B cell (primary cell): ENCODE measurements at regions not wholly inside any gene's neighbourhood (a gene's known extent, or its start where the extent isn't known, plus 50 kb on each side); places are given as distances from the start of the nearest gene placed in this dataset.

ENCODE experiments used
- ATAC-seq: fragments of 200-7000 bp; cut with Tn5 transposase; one replicate; pipeline ENCODE4 v1.10.0; 2021; ENCODE audit warnings: low read depth, mild to moderate bottlenecking, moderate number of reproducible peaks, moderate library complexity
- CTCF ChIA-PET: fragments of 350-600 bp; sonication (Branson Sonifier 250); formaldehyde crosslinking; loops from one replicate; lab custom pipeline; 2021; ENCODE audit warnings: antibody characterized with exemption, inconsistent platforms; lab: Charles Lee
- POLR2A ChIA-PET: fragments of 350-600 bp; sonication (Branson Sonifier 250); formaldehyde crosslinking; loops from one replicate; lab custom pipeline; 2021; ENCODE audit warnings: antibody characterized with exemption; lab: Charles Lee
- DNase-seq: peaks from one replicate; pipeline ENCODE4 v3.0.0; 2013
- H2AFZ ChIP-seq: 2 replicates; pipeline ENCODE4 v1.6.1; 2012; ENCODE audit warnings: mild to moderate bottlenecking, low read depth, low read length; ENCODE audit not compliant: insufficient read depth, poor library complexity, severe bottlenecking
- H3K27ac ChIP-seq, 2 donors: 1 replicate in 1 of 2; 2 replicates in 1 of 2; pipeline ENCODE4 v1.5.1; 2012 to 2013; ENCODE audit warnings: low read length in 2 of 2, mild to moderate bottlenecking in 2 of 2, moderate library complexity in 1 of 2
- H3K27me3 ChIP-seq, 4 experiments: fragments of 200-600 bp in 1 of 4; sonication (generic) in 1 of 4; replicated peaks in 1 of 4; 1 replicate in 2 of 4; 2 replicates in 2 of 4; pipeline versions ENCODE4 v1.6.1 to v1.7.0; 2013 to 2016; ENCODE audit warnings: low read length in 3 of 4, mild to moderate bottlenecking in 2 of 4, mixed read lengths in 1 of 4, moderate library complexity in 1 of 4; ENCODE audit not compliant: insufficient read depth in 4 of 4, control insufficient read depth in 3 of 4; ENCODE audit errors: control extremely low read depth in 1 of 4
- H3K36me3 ChIP-seq, 2 experiments: replicated peaks in 1 of 2; 1 replicate in 1 of 2; 2 replicates in 1 of 2; pipeline versions ENCODE4 v1.6.1 to v1.7.1; 2013; ENCODE audit warnings: low read length in 1 of 2; ENCODE audit not compliant: insufficient read depth in 2 of 2, control insufficient read depth in 1 of 2; ENCODE audit errors: control extremely low read depth in 1 of 2, extremely low read depth in 1 of 2
- H3K4me1 ChIP-seq, 2 donors: fragments of 200-600 bp in 1 of 2; sonication (generic) in 1 of 2; 1 replicate in 1 of 2; 2 replicates in 1 of 2; pipeline versions ENCODE4 v1.5.1 to v1.6.1; 2013 to 2017; ENCODE audit warnings: low read length in 2 of 2; ENCODE audit not compliant: control insufficient read depth in 2 of 2, insufficient read depth in 2 of 2
- H3K4me2 ChIP-seq: replicated peaks from 2 replicates; pipeline ENCODE3; 2012; ENCODE audit warnings: mild to moderate bottlenecking, low read depth, low read length; ENCODE audit not compliant: poor library complexity, severe bottlenecking
- H3K4me3 ChIP-seq, 5 experiments: fragments of 200-600 bp in 1 of 5; sonication (generic) in 1 of 5; 1 replicate in 3 of 5; 2 replicates in 2 of 5; pipeline versions ENCODE4 v1.5.1 to v1.7.0; 2011 to 2016; ENCODE audit warnings: low read length in 4 of 5, mild to moderate bottlenecking in 4 of 5, low read depth in 2 of 5, control low read depth in 1 of 5, moderate library complexity in 1 of 5; ENCODE audit not compliant: insufficient read depth in 1 of 5; ENCODE audit errors: control extremely low read depth in 1 of 5, extremely low read depth in 1 of 5
- H3K79me2 ChIP-seq: fragments of 200-600 bp; sonication (generic); one replicate; pipeline ENCODE4 v1.6.0; 2016; ENCODE audit warnings: low read length; ENCODE audit not compliant: control insufficient read depth, insufficient read depth
- H3K9ac ChIP-seq: fragments of 200-600 bp; sonication (generic); 2 replicates; pipeline ENCODE4 v1.6.1; 2017; ENCODE audit warnings: mild to moderate bottlenecking, low read length, moderate library complexity
- H3K9me3 ChIP-seq, 3 donors: one replicate each; pipeline versions ENCODE4 v1.6.1 to v1.7.1; 2013; ENCODE audit warnings: low read length in 2 of 3; ENCODE audit not compliant: control insufficient read depth in 2 of 3, insufficient read depth in 1 of 3; ENCODE audit errors: control extremely low read depth in 1 of 3
- H4K20me1 ChIP-seq: 2 replicates; pipeline ENCODE4 v1.6.0; 2012; ENCODE audit warnings: mild to moderate bottlenecking, low read length; ENCODE audit not compliant: insufficient read depth, control insufficient read depth, poor library complexity, severe bottlenecking
- H3K27ac Mint-ChIP-seq: one replicate; pipeline ENCODE4 v1.8.0; 2021; ENCODE audit warnings: mixed read lengths
- H3K27me3 Mint-ChIP-seq: one replicate; pipeline ENCODE4 v1.8.0; 2021; ENCODE audit warnings: mixed read lengths
- H3K4me1 Mint-ChIP-seq: one replicate; pipeline ENCODE4 v1.8.0; 2021; ENCODE audit warnings: mixed read lengths
- H3K4me3 Mint-ChIP-seq: one replicate; pipeline ENCODE4 v1.8.0; 2021; ENCODE audit warnings: mixed read lengths
- H3K9me3 Mint-ChIP-seq: one replicate; pipeline ENCODE4 v1.8.0; 2022; ENCODE audit warnings: mixed read lengths; ENCODE audit not compliant: insufficient read depth
- CTCF ChIP-seq: fragments of 200-600 bp; IDR thresholded peaks from one replicate; pipeline ENCODE4 v1.8.0; 2022; ENCODE audit warnings: antibody characterized with exemption, mild to moderate bottlenecking
- EZH2 ChIP-seq: IDR thresholded peaks from 2 replicates; pipeline ENCODE4 v1.6.1; 2012; ENCODE audit warnings: borderline replicate concordance, low read depth, mild to moderate bottlenecking, moderate library complexity, low read length; ENCODE audit not compliant: insufficient read depth, poor library complexity, severe bottlenecking
- WGBS: methylation state at CpG from one replicate; pipeline ENCODE4 v1.1.5; 2013; ENCODE audit warnings: missing lambda C conversion rate; ENCODE audit not compliant: insufficient coverage; 5-methylcytosine and 5-hydroxymethylcytosine counted together
- intact Hi-C: fragments of 100-400 bp; cut with micrococcal nuclease; formaldehyde crosslinking; loops from one replicate; pipeline ENCODE4 v1.10.0; 2022

GRCh38 chr4:180953572-180953971, 1289.6 kb upstream of the TENM3 start:
- H3K4me3 Mint-ChIP-seq: no peak overlapping the region
- no peaks in the 10 kb centered on the region for H3K4me1 Mint-ChIP-seq
- H3K27ac ChIP-seq: no peak overlapping the region
- H2AFZ ChIP-seq: no peak overlapping the region
- no peak overlapping the region for H3K27ac Mint-ChIP-seq
- no peaks in the 10 kb centered on the region for H3K9me3 ChIP-seq
- WGBS: 86% methylated on average over 2 of the region's 4 CpGs
- H4K20me1 ChIP-seq: no peaks in the 10 kb centered on the region
- no peaks in the 10 kb centered on the region for H3K36me3 ChIP-seq
- DNase-seq: no peak
- H3K4me3 ChIP-seq: no peak overlapping the region
- POLR2A ChIA-PET: no interaction called here
- intact Hi-C loops: no loop called here
- no peaks in the 10 kb centered on the region for H3K4me1 ChIP-seq
- H3K4me2 ChIP-seq: no peak overlapping the region
- ATAC-seq: no peak
- no peaks in the 10 kb centered on the region for H3K27me3 ChIP-seq
- no peaks in the 10 kb centered on the region for H3K79me2 ChIP-seq
- TF ChIP-seq CTCF (no peak), EZH2 (no peak)
- no peak overlapping the region for H3K9ac ChIP-seq
- H3K27me3 Mint-ChIP-seq: no peaks in the 10 kb centered on the region
- H3K9me3 Mint-ChIP-seq: no peaks in the 10 kb centered on the region
- CTCF ChIA-PET: no interaction called here

GRCh38 chr4:180960743-180961401, 1282.3 kb upstream of the TENM3 start:
- DNase-seq: no peak
- Histone ChIP-seq H3K9ac (no peak overlapping the region), H2AFZ (no peak overlapping the region), H4K20me1 (no peaks in the 10 kb centered on the region), H3K4me1 (no peaks in the 10 kb centered on the region), H3K36me3 (no peaks in the 10 kb centered on the region), H3K27ac (no peak overlapping the region), H3K9me3 (no peaks in the 10 kb centered on the region), H3K4me3 (no peak overlapping the region), H3K4me2 (no peak overlapping the region), H3K27me3 (no peaks in the 10 kb centered on the region), H3K79me2 (no peaks in the 10 kb centered on the region)
- CTCF ChIA-PET: no interaction called here
- Mint-ChIP-seq H3K9me3 (no peaks in the 10 kb centered on the region), H3K4me1 (no peaks in the 10 kb centered on the region), H3K27ac (no peak overlapping the region), H3K27me3 (no peaks in the 10 kb centered on the region), H3K4me3 (no peak overlapping the region)
- intact Hi-C loops: no loop called here
- TF ChIP-seq CTCF (no peak), EZH2 (no peak)
- ATAC-seq: no peak
- POLR2A ChIA-PET: no interaction called here
- 89% methylated on average over 3 of the region's 4 CpGs for WGBS
